Natural killer cell (primary cell): ENCODE measurements at regions not wholly inside any gene's neighbourhood (a gene's known extent, or its start where the extent isn't known, plus 50 kb on each side); places are given as distances from the start of the nearest gene placed in this dataset.
A peak's percentile ranks its signal among the peaks of the same experiment; 100 is the strongest.

Experiments used
- ATAC-seq, 3 donors: fragments of 150-1000 bp in 2 of 3; fragments of 200-7000 bp in 1 of 3; cut with Tn5 transposase; 1 replicate in 1 of 3; 2 replicates in 2 of 3; pipeline ENCODE4 v1.10.0; 2021; ENCODE audit warnings: mild to moderate bottlenecking in 2 of 3, moderate library complexity in 2 of 3
- DNase-seq, 2 donors: peaks; one replicate each; pipeline versions ENCODE4 v3.0.0 to v3.0.0-alpha.2; 2013 to 2021; ENCODE audit warnings: mixed read lengths in 1 of 2
- H3K27ac ChIP-seq: one replicate; pipeline ENCODE4 v1.5.1; 2013; ENCODE audit warnings: mild to moderate bottlenecking, low read length
- H3K27me3 ChIP-seq: one replicate; pipeline ENCODE4 v1.6.1; 2013; ENCODE audit warnings: low read length; ENCODE audit not compliant: control insufficient read depth, insufficient read depth
- H3K36me3 ChIP-seq: one replicate; pipeline ENCODE4 v1.6.1; 2013; ENCODE audit warnings: low read length; ENCODE audit not compliant: control insufficient read depth, insufficient read depth
- H3K4me1 ChIP-seq: one replicate; pipeline ENCODE4 v1.6.1; 2013; ENCODE audit warnings: low read length; ENCODE audit not compliant: control insufficient read depth, insufficient read depth
- H3K4me3 ChIP-seq: one replicate; pipeline ENCODE4 v1.5.1; 2013; ENCODE audit warnings: low read length
- H3K9me3 ChIP-seq: one replicate; pipeline ENCODE4 v1.6.1; 2013; ENCODE audit warnings: low read length; ENCODE audit not compliant: control insufficient read depth, insufficient read depth
- H3K27ac Mint-ChIP-seq, 2 donors: one replicate each; pipeline ENCODE4 v1.8.0; 2022; ENCODE audit warnings: mild to moderate bottlenecking in 2 of 2, mixed read lengths in 2 of 2, moderate library complexity in 1 of 2
- H3K27me3 Mint-ChIP-seq, 2 donors: one replicate each; pipeline ENCODE4 v1.8.0; 2022; ENCODE audit warnings: low read depth in 2 of 2, mixed read lengths in 2 of 2
- H3K36me3 Mint-ChIP-seq: one replicate; pipeline ENCODE4 v1.8.0; 2022; ENCODE audit warnings: mixed read lengths
- H3K4me1 Mint-ChIP-seq, 2 donors: one replicate each; pipeline ENCODE4 v1.8.0; 2022; ENCODE audit warnings: mixed read lengths in 2 of 2
- H3K4me3 Mint-ChIP-seq: one replicate; pipeline ENCODE4 v1.8.0; 2022; ENCODE audit warnings: mild to moderate bottlenecking, moderate library complexity, mixed read lengths
- H3K9me3 Mint-ChIP-seq, 2 donors: one replicate each; pipeline ENCODE4 v1.8.0; 2022; ENCODE audit warnings: mixed read lengths in 2 of 2
- CTCF ChIP-seq: fragments of 200-600 bp; IDR thresholded peaks from one replicate; pipeline ENCODE4 v1.8.0; 2022; ENCODE audit warnings: antibody characterized with exemption
- WGBS: methylation state at CpG from one replicate; pipeline ENCODE4 v1.1.7; 2013; ENCODE audit warnings: missing lambda C conversion rate; ENCODE audit not compliant: insufficient coverage; 5-methylcytosine and 5-hydroxymethylcytosine counted together
- intact Hi-C: fragments of 100-400 bp; cut with micrococcal nuclease; formaldehyde crosslinking; loops from one replicate; pipeline ENCODE4 v1.14.2; 2022

- peaks cover 48 to 52% of the 10 kb centered on the region in 2 donors for H3K4me1 Mint-ChIP-seq
- H3K27ac Mint-ChIP-seq = peak overlapping the region in 1 of 2 donors; percentile 89
- ATAC-seq (no peak), DNase-seq (no peak)
- no peaks in the 10 kb centered on the region for H3K27me3 Mint-ChIP-seq
- 100% methylated on average over 1 of the region's 5 CpGs for WGBS
- Histone ChIP-seq H3K36me3 (no peaks in the 10 kb centered on the region), H3K4me1 (peaks cover 23% of the 10 kb centered on the region), H3K4me3 (no peak overlapping the region), H3K27me3 (no peaks in the 10 kb centered on the region), H3K9me3 (no peaks in the 10 kb centered on the region), H3K27ac (no peak overlapping the region)
- H3K36me3 Mint-ChIP-seq = no peaks in the 10 kb centered on the region
- H3K9me3 Mint-ChIP-seq = no peaks in the 10 kb centered on the region
- no peak overlapping the region for H3K4me3 Mint-ChIP-seq
- no peak for TF ChIP-seq CTCF
- intact Hi-C loops = loop anchor here (5.0 kb wide), 1 partner anchor 86 kb away; no protein-coding TSS in a partner anchor
Measured at GRCh38 chr12:46461459-46461858, 88.9 kb upstream of the SLC38A2 start.

- H3K27me3 ChIP-seq = no peaks in the 10 kb centered on the region
- Mint-ChIP-seq H3K4me1 (peaks cover 55 to 59% of the 10 kb centered on the region in 2 donors), H3K27ac (peak overlapping the region; percentile 87 to 89), H3K36me3 (no peaks in the 10 kb centered on the region), H3K4me3 (peak overlapping the region; percentile 62), H3K9me3 (no peaks in the 10 kb centered on the region), H3K27me3 (no peaks in the 10 kb centered on the region)
- intact Hi-C loops = loop anchor here (5.0 kb wide), 1 partner anchor 87 kb away; no protein-coding TSS in a partner anchor
- ATAC-seq (peak in 1 of 3 donors; percentile 22), DNase-seq (peak in 1 of 2 donors; percentile 16)
- H3K27ac ChIP-seq = no peak overlapping the region
- no peaks in the 10 kb centered on the region for H3K36me3 ChIP-seq
- no peak for TF ChIP-seq CTCF
- H3K9me3 ChIP-seq = no peaks in the 10 kb centered on the region
- 58% methylated on average over 1 of the region's 2 CpGs for whole genome bisulfite sequencing
- peaks cover 29% of the 10 kb centered on the region for H3K4me1 ChIP-seq
- no peak overlapping the region for H3K4me3 ChIP-seq
Measured at GRCh38 chr12:46460682-46461210, 88.2 kb upstream of the SLC38A2 start.

- H3K9me3 Mint-ChIP-seq = no peaks in the 10 kb centered on the region
- peaks cover 62 to 63% of the 10 kb centered on the region in 2 donors for H3K4me1 Mint-ChIP-seq
- H3K4me1 ChIP-seq = peaks cover 35% of the 10 kb centered on the region
- peak overlapping the region; percentile 76 for H3K4me3 Mint-ChIP-seq
- H3K27ac ChIP-seq = peak overlapping the region; percentile 10
- TF ChIP-seq CTCF = no peak
- peak overlapping the region; percentile 87 to 89 for H3K27ac Mint-ChIP-seq
- DNase-seq (peak in 1 of 2 donors; percentile 37), ATAC-seq (no peak)
- intact Hi-C loops = loop anchor here (2.0 to 5.0 kb wide), 3 partner anchors 87 to 147 kb away; no protein-coding TSS in a partner anchor
- no peaks in the 10 kb centered on the region for H3K36me3 ChIP-seq
- WGBS = 30% methylated on average over 4 of the region's 5 CpGs
- no peaks in the 10 kb centered on the region for H3K27me3 ChIP-seq
- no peaks in the 10 kb centered on the region for H3K27me3 Mint-ChIP-seq
- H3K4me3 ChIP-seq = no peak overlapping the region
- H3K9me3 ChIP-seq = no peaks in the 10 kb centered on the region
- H3K36me3 Mint-ChIP-seq = no peaks in the 10 kb centered on the region
Measured at GRCh38 chr12:46459861-46460545, 87.4 kb upstream of the SLC38A2 start.
